ENCODE measurements at regions not wholly inside any gene's neighbourhood (a gene's known extent, or its start where the extent isn't known, plus 50 kb on each side); places are given as distances from the start of the nearest gene placed in this dataset.

DNA sequence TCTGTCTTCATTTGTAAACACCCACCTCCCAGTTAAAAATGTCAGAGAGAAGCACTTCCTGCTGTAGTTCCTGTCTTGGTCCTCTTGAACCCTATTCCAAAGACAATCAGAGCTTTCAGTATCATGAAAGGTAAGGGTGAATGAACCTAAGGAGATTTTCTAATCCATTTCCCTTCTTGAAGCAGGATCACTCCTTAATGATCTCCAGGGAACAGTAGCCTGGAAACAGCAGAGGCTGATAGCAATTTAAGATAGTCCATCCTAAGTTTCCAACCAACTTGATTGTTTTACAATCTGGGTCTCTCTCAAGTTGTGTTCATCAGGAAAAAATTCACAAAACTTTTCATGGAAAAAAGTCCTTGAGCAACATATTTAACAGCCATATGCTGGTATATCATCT lies 273.6 kb downstream of the NEBL start:
- H3K4me3 ChIP-seq (ENCODE audit: low read length), result no peak overlapping the region
- TF ChIP-seq, protein P1, sequence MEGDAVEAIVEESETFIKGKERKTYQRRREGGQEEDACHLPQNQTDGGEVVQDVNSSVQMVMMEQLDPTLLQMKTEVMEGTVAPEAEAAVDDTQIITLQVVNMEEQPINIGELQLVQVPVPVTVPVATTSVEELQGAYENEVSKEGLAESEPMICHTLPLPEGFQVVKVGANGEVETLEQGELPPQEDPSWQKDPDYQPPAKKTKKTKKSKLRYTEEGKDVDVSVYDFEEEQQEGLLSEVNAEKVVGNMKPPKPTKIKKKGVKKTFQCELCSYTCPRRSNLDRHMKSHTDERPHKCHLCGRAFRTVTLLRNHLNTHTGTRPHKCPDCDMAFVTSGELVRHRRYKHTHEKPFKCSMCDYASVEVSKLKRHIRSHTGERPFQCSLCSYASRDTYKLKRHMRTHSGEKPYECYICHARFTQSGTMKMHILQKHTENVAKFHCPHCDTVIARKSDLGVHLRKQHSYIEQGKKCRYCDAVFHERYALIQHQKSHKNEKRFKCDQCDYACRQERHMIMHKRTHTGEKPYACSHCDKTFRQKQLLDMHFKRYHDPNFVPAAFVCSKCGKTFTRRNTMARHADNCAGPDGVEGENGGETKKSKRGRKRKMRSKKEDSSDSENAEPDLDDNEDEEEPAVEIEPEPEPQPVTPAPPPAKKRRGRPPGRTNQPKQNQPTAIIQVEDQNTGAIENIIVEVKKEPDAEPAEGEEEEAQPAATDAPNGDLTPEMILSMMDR (IDR thresholded peaks at IDR 0.05; ENCODE audit: insufficient read depth, low read depth, low read length, missing control alignments), result no peak
- no peak for DNase-seq (ENCODE audit: low read depth)

DNA sequence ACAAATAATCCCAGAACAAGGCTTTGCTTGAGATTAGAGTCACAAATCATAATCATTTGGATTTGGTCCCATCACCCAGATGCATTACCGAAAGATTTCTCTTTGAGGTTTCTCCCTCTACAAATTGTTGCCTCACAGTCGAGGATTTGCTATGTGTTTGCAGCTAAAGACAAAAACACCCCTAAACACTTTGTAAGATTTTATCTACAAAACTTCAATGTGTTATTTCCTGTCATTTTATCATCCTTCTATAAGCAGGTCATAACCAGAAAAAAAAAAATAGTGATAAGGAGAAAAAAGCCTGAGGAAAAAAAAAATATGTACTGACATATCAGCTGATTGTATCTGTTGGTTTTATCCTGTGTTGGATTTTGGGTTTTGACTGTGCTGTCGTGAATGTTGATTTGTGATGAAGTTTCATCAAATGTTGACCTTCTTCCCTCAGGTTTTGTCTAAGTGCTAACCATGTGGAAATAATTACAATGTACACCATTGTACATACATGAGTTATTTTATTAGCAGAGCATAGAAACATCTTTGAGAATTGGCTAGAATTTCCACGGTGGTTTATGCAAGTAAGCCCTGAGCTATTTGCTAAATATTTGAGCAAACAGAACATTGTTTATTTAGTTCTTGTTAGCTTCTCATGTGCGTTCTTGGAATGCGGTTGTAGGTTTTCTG lies 274.4 kb downstream of the NEBL start:
- peak; percentile 7 for DNase-seq (ENCODE audit: low read depth)
- TF ChIP-seq, protein P1 (IDR thresholded peaks at IDR 0.05; ENCODE audit: insufficient read depth, low read depth, low read length, missing control alignments), result no peak
- H3K4me3 ChIP-seq (ENCODE audit: low read length), result no peak overlapping the region

DNA sequence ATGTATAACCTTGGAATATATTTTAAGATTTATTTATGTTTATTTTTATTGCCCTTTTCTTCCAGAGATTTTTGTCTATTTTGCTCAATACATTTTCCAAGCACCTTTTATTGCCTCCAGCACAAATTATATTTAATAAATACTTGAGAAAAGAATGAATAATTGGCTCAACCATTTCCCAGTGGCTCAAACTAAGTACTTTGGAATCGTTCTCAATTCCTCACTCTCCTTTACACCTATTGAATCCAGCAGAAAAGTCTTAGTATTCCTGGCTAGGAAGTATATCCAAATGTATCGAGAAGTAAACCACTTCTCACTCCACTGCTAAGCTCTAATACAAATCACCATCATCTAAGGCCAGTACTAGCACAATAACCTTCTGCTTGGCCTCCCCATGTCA lies 276.1 kb downstream of the NEBL start:
- TF ChIP-seq, protein P1 (IDR thresholded peaks at IDR 0.05; ENCODE audit: insufficient read depth, low read depth, low read length, missing control alignments), result no peak
- DNase-seq (ENCODE audit: low read depth), result no peak
- H3K4me3 ChIP-seq (ENCODE audit: low read length), result no peak overlapping the region

DNA sequence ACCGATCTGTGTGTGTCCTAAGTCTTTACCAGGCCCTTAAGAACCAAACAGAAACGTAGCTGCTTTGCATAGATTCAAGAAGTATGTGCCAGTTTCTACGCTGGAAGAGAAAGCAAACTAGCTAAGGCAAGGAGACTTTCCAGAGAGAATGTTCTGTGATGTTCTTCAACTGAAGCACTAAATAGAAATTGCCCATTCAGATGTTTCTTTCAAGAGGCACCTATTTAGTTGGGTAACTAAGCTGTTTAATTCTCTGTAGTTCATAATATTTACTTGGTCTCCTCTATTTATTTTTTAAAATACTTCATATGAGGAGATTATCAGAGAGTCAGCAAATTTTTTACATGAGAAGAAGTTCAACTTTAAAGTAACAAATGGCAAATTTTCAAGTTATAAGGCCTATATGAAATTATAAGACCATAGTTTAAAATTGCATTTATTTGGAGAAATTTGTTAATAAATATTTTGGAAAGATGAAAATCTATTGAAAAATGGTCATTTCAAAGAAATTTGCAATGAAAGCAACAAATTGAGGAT lies 279.0 kb downstream of the NEBL start:
- TF ChIP-seq, protein P1 (IDR thresholded peaks at IDR 0.05; ENCODE audit: insufficient read depth, low read depth, low read length, missing control alignments), result no peak
- no peak overlapping the region for H3K4me3 ChIP-seq (ENCODE audit: low read length)
- DNase-seq (ENCODE audit: low read depth), result no peak

DNA sequence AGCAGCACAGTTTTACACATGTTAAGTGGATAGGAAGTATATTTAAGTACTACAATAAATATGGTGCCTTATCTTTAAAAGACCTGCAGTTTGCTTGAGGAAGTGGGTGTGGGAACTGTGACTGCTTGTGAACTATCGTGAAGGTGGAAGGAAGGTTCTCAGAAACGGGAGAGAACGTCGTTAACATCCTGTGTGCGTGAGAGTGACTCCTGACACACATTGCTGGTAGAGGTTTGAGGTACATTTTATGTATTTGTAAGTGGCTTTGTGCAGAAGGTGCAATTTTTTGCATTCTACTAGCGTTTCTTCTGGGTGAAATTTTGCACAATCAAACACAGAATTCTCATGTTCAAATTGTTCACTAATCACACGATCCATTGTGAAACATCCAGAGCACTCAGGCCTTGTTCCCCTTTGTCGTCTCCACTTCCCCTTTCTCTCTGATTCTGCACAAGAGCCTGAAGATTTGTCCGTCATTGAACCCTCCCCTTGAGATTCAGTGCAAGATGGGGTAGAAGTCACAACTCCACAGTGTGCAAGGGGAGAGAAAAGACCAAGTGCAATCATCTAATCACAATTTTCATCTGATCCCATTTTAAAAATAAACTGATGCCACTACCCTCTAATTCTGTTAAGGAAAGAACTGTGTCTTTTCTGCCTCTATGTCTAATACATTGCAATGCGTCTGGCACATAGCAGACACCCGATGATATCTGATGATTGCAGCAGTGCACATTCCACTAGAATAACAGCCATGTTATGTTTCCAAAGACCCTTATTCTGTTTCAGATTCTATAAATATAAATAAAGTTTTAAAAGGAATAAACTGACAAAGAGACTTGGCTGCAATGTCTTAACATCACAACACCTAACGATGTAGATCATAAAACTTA lies 279.9 kb downstream of the NEBL start:
- no peak overlapping the region for H3K4me3 ChIP-seq (ENCODE audit: low read length)
- no peak for DNase-seq (ENCODE audit: low read depth)
- TF ChIP-seq, protein P1 (IDR thresholded peaks at IDR 0.05; ENCODE audit: insufficient read depth, low read depth, low read length, missing control alignments), result no peak

DNA sequence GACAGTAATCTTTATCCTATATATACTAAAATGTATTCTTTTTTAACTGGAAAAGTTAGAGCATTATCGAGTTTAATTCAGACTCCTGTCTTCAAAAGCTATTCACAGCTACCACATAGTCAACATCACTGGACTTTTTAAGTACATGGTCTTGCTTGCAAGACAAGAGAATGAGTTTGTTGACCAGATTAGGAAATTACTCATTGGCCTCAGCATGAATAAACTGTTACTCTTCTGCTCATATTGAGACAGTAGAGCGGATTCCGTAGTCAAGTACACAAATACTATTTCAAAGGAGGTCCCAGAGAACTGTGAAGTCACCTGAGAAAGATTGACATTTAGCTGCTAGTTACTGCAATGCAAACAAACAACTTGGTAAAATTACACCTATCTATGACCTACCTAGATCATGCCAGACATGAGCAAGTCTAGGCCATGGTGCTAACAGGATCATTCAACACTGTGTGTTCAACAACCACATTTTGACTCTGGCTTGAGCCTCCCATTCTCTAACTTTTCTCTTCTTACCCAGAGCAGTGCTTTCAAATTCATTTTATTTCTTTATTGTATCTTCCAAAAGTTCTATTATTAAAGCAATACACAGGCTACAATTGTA lies 280.9 kb downstream of the NEBL start:
- DNase-seq (ENCODE audit: low read depth), result no peak
- TF ChIP-seq, protein P1 (IDR thresholded peaks at IDR 0.05; ENCODE audit: insufficient read depth, low read depth, low read length, missing control alignments), result no peak
- H3K4me3 ChIP-seq (ENCODE audit: low read length), result no peak overlapping the region

Measured in epithelial cell of esophagus (primary cell).